Upper lobe of left lung (tissue), 4 donors: ENCODE measurements at regions not wholly inside any gene's neighbourhood (a gene's known extent, or its start where the extent isn't known, plus 50 kb on each side); places are given as distances from the start of the nearest gene placed in this dataset.

Experiments used
- POLR2A ChIP-seq, 4 donors: fragments of 450-650 bp; IDR thresholded peaks; one replicate each; pipeline ENCODE4 v1.5.1; 2016 to 2017; ENCODE audit warnings: antibody characterized with exemption in 4 of 4, mild to moderate bottlenecking in 2 of 4
- POLR2AphosphoS5 ChIP-seq, 2 donors: sonication (generic); formaldehyde crosslinking; IDR thresholded peaks; one replicate each; pipeline ENCODE4 v1.5.1; 2017; ENCODE audit warnings: antibody characterized with exemption in 2 of 2
- TF ChIP-seq, protein P1 (sequence below), 6 experiments: fragments of 450-650 bp in 4 of 6; fragments of 200-600 bp in 2 of 6; sonication (generic) in 2 of 6; IDR thresholded peaks; one replicate each; pipeline ENCODE4 v1.5.1; 2016 to 2019; ENCODE audit warnings: antibody characterized with exemption in 6 of 6

- TF ChIP-seq, protein P1, sequence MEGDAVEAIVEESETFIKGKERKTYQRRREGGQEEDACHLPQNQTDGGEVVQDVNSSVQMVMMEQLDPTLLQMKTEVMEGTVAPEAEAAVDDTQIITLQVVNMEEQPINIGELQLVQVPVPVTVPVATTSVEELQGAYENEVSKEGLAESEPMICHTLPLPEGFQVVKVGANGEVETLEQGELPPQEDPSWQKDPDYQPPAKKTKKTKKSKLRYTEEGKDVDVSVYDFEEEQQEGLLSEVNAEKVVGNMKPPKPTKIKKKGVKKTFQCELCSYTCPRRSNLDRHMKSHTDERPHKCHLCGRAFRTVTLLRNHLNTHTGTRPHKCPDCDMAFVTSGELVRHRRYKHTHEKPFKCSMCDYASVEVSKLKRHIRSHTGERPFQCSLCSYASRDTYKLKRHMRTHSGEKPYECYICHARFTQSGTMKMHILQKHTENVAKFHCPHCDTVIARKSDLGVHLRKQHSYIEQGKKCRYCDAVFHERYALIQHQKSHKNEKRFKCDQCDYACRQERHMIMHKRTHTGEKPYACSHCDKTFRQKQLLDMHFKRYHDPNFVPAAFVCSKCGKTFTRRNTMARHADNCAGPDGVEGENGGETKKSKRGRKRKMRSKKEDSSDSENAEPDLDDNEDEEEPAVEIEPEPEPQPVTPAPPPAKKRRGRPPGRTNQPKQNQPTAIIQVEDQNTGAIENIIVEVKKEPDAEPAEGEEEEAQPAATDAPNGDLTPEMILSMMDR (IDR thresholded peaks at IDR 0.05) = no peak
- TF ChIP-seq POLR2AphosphoS5 (IDR thresholded peaks at IDR 0.05) = no peak
- TF ChIP-seq POLR2A (IDR thresholded peaks at IDR 0.05) = no peak
Observed at GRCh38 chr6:95185874-95186273, 391.5 kb upstream of the MANEA start.
